IMR-90 (cell line): ENCODE measurements at regions not wholly inside any gene's neighbourhood (a gene's known extent, or its start where the extent isn't known, plus 50 kb on each side); places are given as distances from the start of the nearest gene placed in this dataset.

Experiments
- ATAC-seq: fragments of 200-7000 bp; cut with Tn5 transposase; 2 replicates; pipeline ENCODE4 v1.9.1; 2020; ENCODE audit warnings: low read depth, mild to moderate bottlenecking, moderate library complexity
- BruUV-seq: library from RNA; stranded (reverse); fragments of 400-500 nt; replicated peaks from 2 replicates; lab custom pipeline; 2021; lab: Mats Ljungman, UMichigan
- CTCF ChIA-PET: fragments of 300-600 bp; formaldehyde crosslinking; extraction: SDS; loops from one replicate; lab custom pipeline; 2021; ENCODE audit warnings: antibody characterized with exemption; lab: Yijun Ruan, JAX
- POLR2A ChIA-PET: fragments of 300-600 bp; sonication (Branson Sonifier 250); formaldehyde crosslinking; loops from one replicate; lab custom pipeline; 2022; ENCODE audit warnings: antibody characterized with exemption; ENCODE audit not compliant: unreplicated experiment; lab: Charles Lee
- DNase-seq: peaks from one replicate; pipeline ENCODE4 v3.0.0; 2013
- H2AFZ ChIP-seq: replicated peaks from 2 replicates; pipeline ENCODE3; 2013; ENCODE audit warnings: low read length, mild to moderate bottlenecking; ENCODE audit not compliant: poor library complexity
- H2AK5ac ChIP-seq: 2 replicates; pipeline ENCODE4 v1.6.1; 2013; ENCODE audit warnings: low read depth, low read length, inconsistent platforms
- H2AK9ac ChIP-seq: replicated peaks from 2 replicates; pipeline ENCODE3; 2013; ENCODE audit warnings: mild to moderate bottlenecking, low read depth, low read length, moderate library complexity; ENCODE audit not compliant: poor library complexity
- H2BK120ac ChIP-seq: 2 replicates; pipeline ENCODE4 v1.6.1; 2013; ENCODE audit warnings: low read depth, low read length, inconsistent platforms
- H2BK15ac ChIP-seq: 3 replicates; pipeline ENCODE4 v1.6.1; 2013; ENCODE audit warnings: low read depth, low read length, inconsistent platforms
- H2BK20ac ChIP-seq: 2 replicates; pipeline ENCODE4 v1.6.1; 2013; ENCODE audit warnings: low read depth, mild to moderate bottlenecking, inconsistent platforms, low read length, moderate library complexity
- H2BK5ac ChIP-seq: 2 replicates; pipeline ENCODE4 v1.6.1; 2013; ENCODE audit warnings: mild to moderate bottlenecking, low read depth, low read length, inconsistent platforms; ENCODE audit not compliant: poor library complexity, severe bottlenecking
- H3K14ac ChIP-seq: replicated peaks from 2 replicates; pipeline ENCODE4 v1.6.1; 2013; ENCODE audit warnings: low read depth, low read length, inconsistent platforms
- H3K18ac ChIP-seq: 2 replicates; pipeline ENCODE4 v1.6.1; 2013; ENCODE audit warnings: low read depth, low read length, control low read depth
- H3K23ac ChIP-seq: 2 replicates; pipeline ENCODE4 v1.6.1; 2013; ENCODE audit warnings: low read depth, low read length, inconsistent platforms
- H3K27ac ChIP-seq: 2 replicates; pipeline ENCODE4 v1.5.1; 2013; ENCODE audit warnings: mild to moderate bottlenecking, control low read depth, low read length; ENCODE audit not compliant: insufficient read depth
- H3K27me3 ChIP-seq: 2 replicates; pipeline ENCODE4 v1.6.1; 2013; ENCODE audit warnings: low read length; ENCODE audit not compliant: control insufficient read depth, insufficient read depth
- H3K36me3 ChIP-seq: 2 replicates; pipeline ENCODE4 v1.6.1; 2013; ENCODE audit warnings: low read length, mixed read lengths; ENCODE audit not compliant: control insufficient read depth, insufficient read depth
- H3K4ac ChIP-seq: 2 replicates; pipeline ENCODE4 v1.6.1; 2013; ENCODE audit warnings: low read depth, low read length, inconsistent platforms
- H3K4me1 ChIP-seq: 2 replicates; pipeline ENCODE4 v1.6.1; 2013; ENCODE audit warnings: low read length, mixed read lengths; ENCODE audit not compliant: control insufficient read depth, insufficient read depth
- H3K4me2 ChIP-seq: 2 replicates; pipeline ENCODE4 v1.6.1; 2013; ENCODE audit warnings: low read depth, mild to moderate bottlenecking, control low read depth, low read length, moderate library complexity
- H3K4me3 ChIP-seq: 2 replicates; pipeline ENCODE4 v1.5.1; 2013; ENCODE audit warnings: low read depth, mild to moderate bottlenecking, control low read depth, low read length, moderate library complexity; ENCODE audit not compliant: insufficient read depth
- H3K56ac ChIP-seq: 2 replicates; pipeline ENCODE4 v1.6.1; 2013; ENCODE audit warnings: low read length, inconsistent platforms; ENCODE audit not compliant: insufficient read depth; ENCODE audit errors: extremely low read depth
- H3K79me1 ChIP-seq, 2 experiments: 2 replicates each; pipeline ENCODE4 v1.6.1; 2013; ENCODE audit warnings: low read length in 2 of 2, inconsistent platforms in 1 of 2, low read depth in 1 of 2
- H3K9ac ChIP-seq: 2 replicates; pipeline ENCODE4 v1.6.1; 2013; ENCODE audit warnings: low read depth, low read length, control low read depth
- H3K9me1 ChIP-seq: 2 replicates; pipeline ENCODE4 v1.6.1; 2013; ENCODE audit warnings: low read length, inconsistent platforms; ENCODE audit not compliant: insufficient read depth
- H3K9me3 ChIP-seq: 2 replicates; pipeline ENCODE4 v1.6.1; 2013; ENCODE audit warnings: low read length; ENCODE audit not compliant: control insufficient read depth, insufficient read depth
- H4K20me1 ChIP-seq: 2 replicates; pipeline ENCODE4 v1.6.1; 2013; ENCODE audit warnings: low read length, inconsistent platforms; ENCODE audit not compliant: insufficient read depth
- H4K5ac ChIP-seq: 2 replicates; pipeline ENCODE4 v1.6.1; 2013; ENCODE audit warnings: mild to moderate bottlenecking, low read depth, low read length, control low read depth
- H4K8ac ChIP-seq, 2 experiments: 2 replicates each; pipeline ENCODE4 v1.6.1; 2013; ENCODE audit warnings: low read depth in 2 of 2, low read length in 2 of 2, control low read depth in 1 of 2, inconsistent platforms in 1 of 2
- H4K91ac ChIP-seq: 2 replicates; pipeline ENCODE4 v1.6.1; 2013; ENCODE audit warnings: low read depth, low read length, inconsistent platforms; ENCODE audit not compliant: insufficient read depth
- CEBPB ChIP-seq: IDR thresholded peaks from 2 replicates; pipeline ENCODE4 v1.6.1; 2012; ENCODE audit warnings: low read depth, low read length, improper control_type of control experiment
- CHD1 ChIP-seq: IDR thresholded peaks from 2 replicates; pipeline ENCODE4 v1.6.1; 2012; ENCODE audit warnings: low read depth, low read length, improper control_type of control experiment
- CTCF ChIP-seq: conservative IDR thresholded peaks from 2 replicates; pipeline ENCODE4 v1.5.1; 2012; ENCODE audit warnings: mild to moderate bottlenecking, low read depth, low read length, improper control_type of control experiment
- ELK1 ChIP-seq: fragments of 150-350 bp; IDR thresholded peaks from 2 replicates; pipeline ENCODE4 v1.6.1; 2016; ENCODE audit warnings: low read depth, mild to moderate bottlenecking, low read length, moderate library complexity, borderline replicate concordance
- FOS ChIP-seq: fragments of 150-350 bp; IDR thresholded peaks from 2 replicates; pipeline ENCODE4 v1.6.1; 2016; ENCODE audit warnings: low read depth, low read length
- MAFK ChIP-seq: IDR thresholded peaks from 2 replicates; pipeline ENCODE4 v1.6.1; 2012; ENCODE audit warnings: low read depth, low read length, improper control_type of control experiment
- MAZ ChIP-seq: IDR thresholded peaks from 2 replicates; pipeline ENCODE4 v1.6.1; 2012; ENCODE audit warnings: low read depth, mild to moderate bottlenecking, low read length, improper control_type of control experiment, moderate library complexity, borderline replicate concordance
- MXI1 ChIP-seq: IDR thresholded peaks from 2 replicates; pipeline ENCODE4 v1.6.1; 2012; ENCODE audit warnings: low read depth, mild to moderate bottlenecking, low read length, moderate library complexity, borderline replicate concordance
- NFE2L2 ChIP-seq: fragments of 150-350 bp; IDR thresholded peaks from 2 replicates; pipeline ENCODE4 v1.6.1; 2016; ENCODE audit warnings: low read depth, mild to moderate bottlenecking, low read length
- RAD21 ChIP-seq: IDR thresholded peaks from 2 replicates; pipeline ENCODE4 v1.6.1; 2012; ENCODE audit warnings: low read length, improper control_type of control experiment
- RCOR1 ChIP-seq: IDR thresholded peaks from 2 replicates; pipeline ENCODE4 v1.6.1; 2012; ENCODE audit warnings: mild to moderate bottlenecking, low read length, improper control_type of control experiment; ENCODE audit not compliant: insufficient replicate concordance
- RFX5 ChIP-seq: IDR thresholded peaks from 2 replicates; pipeline ENCODE4 v1.8.0; 2012; ENCODE audit warnings: low read depth, mild to moderate bottlenecking, low read length, moderate library complexity
- SMC3 ChIP-seq: fragments of 150-350 bp; IDR thresholded peaks from 2 replicates; pipeline ENCODE4 v1.6.1; 2016; ENCODE audit warnings: low read depth, mild to moderate bottlenecking, antibody characterized with exemption, low read length, moderate library complexity
- dilution Hi-C: fragments of 300-500 bp; cut with HindIII; formaldehyde crosslinking; loops from one replicate; pipeline ENCODE4 v1.14.3; 2018; ENCODE audit warnings: low sequenced_read_pairs; ENCODE audit not compliant: unreplicated experiment
- in situ Hi-C: fragments of 300-500 bp; cut with MboI; formaldehyde crosslinking; loops from 3 replicates; pipeline ENCODE4 v1.14.3; 2019; ENCODE audit warnings: low sequenced_read_pairs, inconsistent platforms, mixed read lengths
- intact Hi-C: fragments of 100-400 bp; cut with micrococcal nuclease; formaldehyde crosslinking; loops from 2 replicates; pipeline ENCODE4 v1.10.0; 2022

- no peak overlapping the region for H3K4me2 ChIP-seq
- H2BK15ac ChIP-seq = no peak overlapping the region
- H3K4me1 ChIP-seq = no peaks in the 10 kb centered on the region
- ChIA-PET CTCF (no interaction called here), POLR2A (no interaction called here)
- ATAC-seq = no peak
- H3K56ac ChIP-seq = no peak overlapping the region
- BruUV-seq = no TSS peak
- no peaks in the 10 kb centered on the region for H3K27me3 ChIP-seq
- H3K36me3 ChIP-seq = no peaks in the 10 kb centered on the region
- no peak overlapping the region for H3K27ac ChIP-seq
- no peak overlapping the region for H2AK9ac ChIP-seq
- intact Hi-C loops = no loop called here
- dilution Hi-C loops = no loop called here
- H3K4ac ChIP-seq = no peak overlapping the region
- no peaks in the 10 kb centered on the region for H3K9me3 ChIP-seq
- no peak overlapping the region for H3K9ac ChIP-seq
- in situ Hi-C loops = no loop called here
- H4K20me1 ChIP-seq = no peaks in the 10 kb centered on the region
- H3K79me1 ChIP-seq = no peaks in the 10 kb centered on the region
- H3K9me1 ChIP-seq = no peaks in the 10 kb centered on the region
- no peak overlapping the region for H2BK5ac ChIP-seq
- no peak overlapping the region for H3K14ac ChIP-seq
- H3K23ac ChIP-seq = no peak overlapping the region
- H2AK5ac ChIP-seq = no peak overlapping the region
- H3K4me3 ChIP-seq = no peak overlapping the region
- H4K91ac ChIP-seq = no peak overlapping the region
- no peak overlapping the region for H4K5ac ChIP-seq
- H3K18ac ChIP-seq = no peak overlapping the region
- H2AFZ ChIP-seq = no peak overlapping the region
- H2BK20ac ChIP-seq = no peak overlapping the region
- DNase-seq = no peak
- TF ChIP-seq CTCF (no peak), CEBPB (no peak), ELK1 (no peak), MAFK (no peak), RFX5 (no peak), SMC3 (no peak), CHD1 (no peak), MXI1 (no peak), FOS (no peak), MAZ (no peak), RCOR1 (no peak), NFE2L2 (no peak), RAD21 (no peak)
- H4K8ac ChIP-seq = no peak overlapping the region
- H2BK120ac ChIP-seq = no peak overlapping the region
Observed at GRCh38 chr4:33031328-33031727, 2311.2 kb downstream of the PCDH7 start.
